ENCODE measurements at regions not wholly inside any gene's neighbourhood (a gene's known extent, or its start where the extent isn't known, plus 50 kb on each side); places are given as distances from the start of the nearest gene placed in this dataset.

DNA sequence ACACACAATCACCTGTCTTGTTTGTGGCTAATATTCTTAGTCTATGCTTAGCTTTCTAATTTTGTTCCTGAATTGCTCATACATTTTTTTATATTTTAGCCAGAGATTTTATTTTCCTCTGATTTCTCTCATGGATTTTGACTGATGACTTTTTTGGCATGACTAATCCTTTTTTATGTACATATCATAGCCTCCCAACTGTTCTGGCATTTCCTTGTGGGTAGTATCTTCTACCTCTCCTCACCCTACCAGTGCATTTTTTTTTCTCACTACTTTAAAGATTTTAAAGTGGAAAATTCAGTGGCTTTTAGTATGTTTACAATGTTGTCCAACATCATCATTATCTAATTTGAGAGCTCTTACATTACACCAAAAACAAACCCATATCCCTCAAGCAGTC is 84.4 kb upstream of the TENM4 start:
- H3K36me3 ChIP-seq, result no peaks in the 10 kb centered on the region
- H3K4me1 ChIP-seq, result no peaks in the 10 kb centered on the region
- DNase-seq, result no peak
- no peak overlapping the region for H3K4me3 ChIP-seq
- H3K27ac ChIP-seq, result no peak overlapping the region
- intact Hi-C loops (cut with DNase I), result no loop called here
- H3K27me3 ChIP-seq, result no peaks in the 10 kb centered on the region
- peaks cover 0 to 2% (median 0%) of the 10 kb centered on the region in 12 donors for H3K9me3 ChIP-seq
- TF ChIP-seq CTCF (IDR thresholded peaks at IDR 0.05) (no peak), POLR2A (IDR thresholded peaks at IDR 0.05) (no peak)
- ATAC-seq, result no peak

DNA sequence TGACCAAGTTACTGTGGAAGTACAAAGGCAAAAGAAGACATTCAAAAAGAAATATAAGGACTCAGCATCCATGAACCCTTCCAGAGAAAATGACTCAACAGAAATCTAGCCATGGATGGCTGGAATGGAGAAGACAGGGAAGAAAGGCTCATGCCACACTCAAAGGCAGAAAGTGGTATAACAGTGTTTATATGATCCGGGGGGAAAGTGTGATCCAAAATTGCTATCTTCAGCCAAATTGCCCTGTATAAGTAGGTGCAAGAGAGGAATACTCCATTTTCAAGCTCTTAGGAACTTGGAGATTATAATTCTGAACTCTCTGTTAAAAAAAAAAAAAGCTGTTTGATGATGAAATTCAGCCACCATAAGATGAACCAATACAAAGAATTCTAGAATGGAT is 81.8 kb upstream of the TENM4 start:
- 77 to 92% (median 90%) methylated on average over 1 of the region's 1 CpG for WGBS, 4 donors

GRCh38 chr11:79520086-79520485 is 79.3 kb upstream of the TENM4 start:
- 88 to 95% (median 92%) methylated on average over 5 of the region's 5 CpGs for WGBS, 4 donors
- TF ChIP-seq CTCF (IDR thresholded peaks at IDR 0.05) (no peak), POLR2A (IDR thresholded peaks at IDR 0.05) (no peak)

More for the DNA sequence above, 81.8 kb upstream of the TENM4 start:
- peaks cover 0 to 2% (median 0%) of the 10 kb centered on the region in 12 donors for H3K9me3 ChIP-seq
- ATAC-seq (no peak), DNase-seq (no peak)
- no peaks in the 10 kb centered on the region for H3K36me3 ChIP-seq
- H3K4me1 ChIP-seq, result no peaks in the 10 kb centered on the region
- no peak overlapping the region for H3K4me3 ChIP-seq
- TF ChIP-seq POLR2A (IDR thresholded peaks at IDR 0.05) (no peak), CTCF (IDR thresholded peaks at IDR 0.05) (no peak)
- H3K27ac ChIP-seq, result no peak overlapping the region
- intact Hi-C loops (cut with DNase I), result no loop called here
- no peaks in the 10 kb centered on the region for H3K27me3 ChIP-seq

GRCh38 chr11:79515781-79516180 is 75.0 kb upstream of the TENM4 start:
- TF ChIP-seq CTCF (IDR thresholded peaks at IDR 0.05) (no peak), POLR2A (IDR thresholded peaks at IDR 0.05) (no peak)
- intact Hi-C loops (cut with DNase I), result no loop called here
- no peaks in the 10 kb centered on the region for H3K27me3 ChIP-seq
- ATAC-seq, result no peak
- H3K9me3 ChIP-seq, result peaks cover 0 to 12% (median 0%) of the 10 kb centered on the region in 12 donors
- H3K4me3 ChIP-seq, result no peak overlapping the region
- H3K4me1 ChIP-seq, result peaks cover 0 to 16% (median 0%) of the 10 kb centered on the region in 12 donors
- no peak for DNase-seq
- no peaks in the 10 kb centered on the region for H3K36me3 ChIP-seq
- 26 to 35% (median 30%) methylated on average over 1 of the region's 1 CpG for WGBS, 4 donors
- H3K27ac ChIP-seq, result no peak overlapping the region

More at GRCh38 chr11:79520086-79520485, 79.3 kb upstream of the TENM4 start:
- Histone ChIP-seq H3K27ac (no peak overlapping the region), H3K9me3 (peaks cover 0 to 2% (median 0%) of the 10 kb centered on the region in 12 donors), H3K36me3 (no peaks in the 10 kb centered on the region), H3K4me1 (no peaks in the 10 kb centered on the region), H3K4me3 (no peak overlapping the region), H3K27me3 (no peaks in the 10 kb centered on the region)
- DNase-seq (no peak), ATAC-seq (no peak)
- intact Hi-C loops (cut with DNase I), result no loop called here

Measured in heart left ventricle (tissue), 16 donors.